ENCODE measurements at regions not wholly inside any gene's neighbourhood (a gene's known extent, or its start where the extent isn't known, plus 50 kb on each side); places are given as distances from the start of the nearest gene placed in this dataset.
"Not testable (repeated sequence)": the region's sequence is repeated elsewhere in the genome, so short reads cannot be mapped to it uniquely, and the experiment has no call there.

DNA sequence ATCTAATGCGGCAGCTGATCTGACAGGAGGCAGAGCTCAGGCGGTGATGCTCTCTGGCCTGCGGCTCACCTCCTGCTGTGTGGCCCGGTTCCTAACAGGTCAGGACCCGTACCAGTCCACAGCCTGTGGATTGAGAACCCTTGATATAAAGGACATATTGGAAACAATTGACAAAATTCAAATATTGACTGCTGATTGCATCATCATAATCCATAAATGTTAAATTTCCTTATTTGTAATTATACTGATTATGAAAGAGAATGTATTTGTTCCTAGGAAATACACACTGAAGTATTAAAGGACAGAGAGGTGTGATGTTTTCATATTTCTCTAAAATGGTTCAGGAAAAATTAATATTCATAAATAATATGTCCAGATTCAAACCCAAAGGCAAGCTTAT, 63.8 kb upstream of the SRD5A2 start:
- Histone ChIP-seq H4K20me1 (ENCODE audit: insufficient read depth, low read length) (no peaks in the 10 kb centered on the region), H3K4me1 (ENCODE audit: low read length) (no peaks in the 10 kb centered on the region), H3K36me3 (replicated peaks; ENCODE audit: low read depth, low read length) (no peaks in the 10 kb centered on the region), H3K79me2 (ENCODE audit: low read length) (no peaks in the 10 kb centered on the region), H3K27me3 (ENCODE audit: low read depth, low read length) (peaks cover 22% of the 10 kb centered on the region), H3K27ac (ENCODE audit: low read length) (no peak overlapping the region), H3K4me3 (ENCODE audit: low read length) (no peak overlapping the region), H3K9me3 (ENCODE audit: insufficient read depth, low read length) (no peaks in the 10 kb centered on the region), H2AFZ (ENCODE audit: low read depth, low read length) (no peak overlapping the region), H3K9ac (ENCODE audit: low read length) (no peak overlapping the region), H3K4me2 (ENCODE audit: low read length) (no peak overlapping the region)
- TF ChIP-seq, protein P1, sequence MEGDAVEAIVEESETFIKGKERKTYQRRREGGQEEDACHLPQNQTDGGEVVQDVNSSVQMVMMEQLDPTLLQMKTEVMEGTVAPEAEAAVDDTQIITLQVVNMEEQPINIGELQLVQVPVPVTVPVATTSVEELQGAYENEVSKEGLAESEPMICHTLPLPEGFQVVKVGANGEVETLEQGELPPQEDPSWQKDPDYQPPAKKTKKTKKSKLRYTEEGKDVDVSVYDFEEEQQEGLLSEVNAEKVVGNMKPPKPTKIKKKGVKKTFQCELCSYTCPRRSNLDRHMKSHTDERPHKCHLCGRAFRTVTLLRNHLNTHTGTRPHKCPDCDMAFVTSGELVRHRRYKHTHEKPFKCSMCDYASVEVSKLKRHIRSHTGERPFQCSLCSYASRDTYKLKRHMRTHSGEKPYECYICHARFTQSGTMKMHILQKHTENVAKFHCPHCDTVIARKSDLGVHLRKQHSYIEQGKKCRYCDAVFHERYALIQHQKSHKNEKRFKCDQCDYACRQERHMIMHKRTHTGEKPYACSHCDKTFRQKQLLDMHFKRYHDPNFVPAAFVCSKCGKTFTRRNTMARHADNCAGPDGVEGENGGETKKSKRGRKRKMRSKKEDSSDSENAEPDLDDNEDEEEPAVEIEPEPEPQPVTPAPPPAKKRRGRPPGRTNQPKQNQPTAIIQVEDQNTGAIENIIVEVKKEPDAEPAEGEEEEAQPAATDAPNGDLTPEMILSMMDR (IDR thresholded peaks at IDR 0.05; ENCODE audit: low read depth, low read length): no peak
- no peak for TF ChIP-seq EZH2phosphoT487 (IDR thresholded peaks at IDR 0.05; ENCODE audit: low read depth)

- H3K9me3 ChIP-seq (ENCODE audit: insufficient read depth, low read length): no peaks in the 10 kb centered on the region
- H2AFZ ChIP-seq (ENCODE audit: low read depth, low read length): no peak overlapping the region
- H3K36me3 ChIP-seq (replicated peaks; ENCODE audit: low read depth, low read length): no peaks in the 10 kb centered on the region
- no peaks in the 10 kb centered on the region for H3K4me1 ChIP-seq (ENCODE audit: low read length)
- H3K27ac ChIP-seq (ENCODE audit: low read length): no peak overlapping the region
- H3K79me2 ChIP-seq (ENCODE audit: low read length): no peaks in the 10 kb centered on the region
- H3K9ac ChIP-seq (ENCODE audit: low read length): no peak overlapping the region
- H3K4me2 ChIP-seq (ENCODE audit: low read length): no peak overlapping the region
- TF ChIP-seq, protein P1 (IDR thresholded peaks at IDR 0.05; ENCODE audit: low read depth, low read length): no peak
- no peak for TF ChIP-seq EZH2phosphoT487 (IDR thresholded peaks at IDR 0.05; ENCODE audit: low read depth)
- H3K27me3 ChIP-seq (ENCODE audit: low read depth, low read length): peaks cover 16% of the 10 kb centered on the region; the same call in 1 of the 2 replicates
- no peak overlapping the region for H3K4me3 ChIP-seq (ENCODE audit: low read length)
- H4K20me1 ChIP-seq (ENCODE audit: insufficient read depth, low read length): no peaks in the 10 kb centered on the region
These were observed 62.0 kb upstream of the SRD5A2 start for GRCh38 chr2:31642707-31643106.

GRCh38 chr2:31632201-31632600, 51.5 kb upstream of the SRD5A2 start:
- H3K36me3 ChIP-seq (replicated peaks; ENCODE audit: low read depth, low read length); H3K4me2 ChIP-seq (ENCODE audit: low read length); H3K9me3 ChIP-seq (ENCODE audit: insufficient read depth, low read length); H4K20me1 ChIP-seq (ENCODE audit: insufficient read depth, low read length); H3K27me3 ChIP-seq (ENCODE audit: low read depth, low read length); H3K79me2 ChIP-seq (ENCODE audit: low read length); H3K9ac ChIP-seq (ENCODE audit: low read length); H3K4me3 ChIP-seq (ENCODE audit: low read length); H3K4me1 ChIP-seq (ENCODE audit: low read length); H2AFZ ChIP-seq (ENCODE audit: low read depth, low read length); H3K27ac ChIP-seq (ENCODE audit: low read length): not testable (repeated sequence)

All from OCI-LY3 (cell line).